CD14-positive monocyte (primary cell): ENCODE measurements at regions not wholly inside any gene's neighbourhood (a gene's known extent, or its start where the extent isn't known, plus 50 kb on each side); places are given as distances from the start of the nearest gene placed in this dataset.

Source experiments
- DNase-seq, 3 donors: peaks; one replicate each; pipeline ENCODE4 v3.0.0-alpha.2; 2011 to 2022
- H2AFZ ChIP-seq: 2 replicates; pipeline ENCODE4 v1.6.0; 2012; ENCODE audit warnings: mild to moderate bottlenecking, low read depth, low read length, inconsistent platforms; ENCODE audit not compliant: insufficient read depth, poor library complexity, severe bottlenecking
- H3K27ac ChIP-seq, 2 donors: 1 replicate in 1 of 2; 2 replicates in 1 of 2; pipeline ENCODE4 v1.5.1; 2012 to 2013; ENCODE audit warnings: low read length in 2 of 2, control low read depth in 1 of 2, inconsistent platforms in 1 of 2, low read depth in 1 of 2, mild to moderate bottlenecking in 1 of 2
- H3K27me3 ChIP-seq, 2 donors: one replicate each; pipeline versions ENCODE4 v1.6.0 to v1.6.1; 2011 to 2013; ENCODE audit warnings: low read length in 2 of 2; ENCODE audit not compliant: control insufficient read depth in 2 of 2, insufficient read depth in 2 of 2
- H3K36me3 ChIP-seq, 2 donors: replicated peaks in 1 of 2; 1 replicate in 1 of 2; 2 replicates in 1 of 2; pipeline versions ENCODE4 v1.5.1 to v1.6.1; 2012 to 2013; ENCODE audit warnings: low read length in 2 of 2, control low read depth in 1 of 2, inconsistent platforms in 1 of 2, mild to moderate bottlenecking in 1 of 2; ENCODE audit not compliant: insufficient read depth in 2 of 2, control insufficient read depth in 1 of 2
- H3K4me1 ChIP-seq, 2 donors: 1 replicate in 1 of 2; 2 replicates in 1 of 2; pipeline versions ENCODE4 v1.5.1 to v1.6.1; 2012 to 2013; ENCODE audit warnings: low read length in 2 of 2, control low read depth in 1 of 2, inconsistent platforms in 1 of 2, mild to moderate bottlenecking in 1 of 2, moderate library complexity in 1 of 2; ENCODE audit not compliant: insufficient read depth in 2 of 2, control insufficient read depth in 1 of 2
- H3K4me2 ChIP-seq: replicated peaks from 2 replicates; pipeline ENCODE3; 2012; ENCODE audit warnings: low read length, moderate library complexity, mild to moderate bottlenecking; ENCODE audit not compliant: poor library complexity, severe bottlenecking; ENCODE audit errors: extremely low read depth
- H3K4me3 ChIP-seq, 3 experiments: fragments of 200-600 bp in 1 of 3; sonication (generic) in 1 of 3; replicated peaks in 1 of 3; 1 replicate in 2 of 3; 2 replicates in 1 of 3; pipeline ENCODE4 v1.5.1; 2011 to 2013; ENCODE audit warnings: low read length in 3 of 3, mild to moderate bottlenecking in 3 of 3, control low read depth in 2 of 3, low read depth in 2 of 3, inconsistent platforms in 1 of 3, moderate library complexity in 1 of 3
- H3K79me2 ChIP-seq: 2 replicates; pipeline ENCODE4 v1.6.0; 2012; ENCODE audit warnings: mild to moderate bottlenecking, control low read depth, inconsistent platforms, low read length, moderate library complexity; ENCODE audit not compliant: insufficient read depth
- H3K9ac ChIP-seq: 2 replicates; pipeline ENCODE4 v1.6.0; 2017; ENCODE audit warnings: low read length, mild to moderate bottlenecking; ENCODE audit not compliant: insufficient read depth, poor library complexity, severe bottlenecking
- H3K9me3 ChIP-seq, 2 donors: replicated peaks in 1 of 2; 1 replicate in 1 of 2; 2 replicates in 1 of 2; pipeline versions ENCODE4 v1.5.1 to v1.6.1; 2012 to 2013; ENCODE audit warnings: low read length in 2 of 2, control low read depth in 1 of 2; ENCODE audit not compliant: control insufficient read depth in 1 of 2, insufficient read depth in 1 of 2
- H4K20me1 ChIP-seq: 2 replicates; pipeline ENCODE4 v1.6.0; 2012; ENCODE audit warnings: mild to moderate bottlenecking, low read length, control low read depth, moderate library complexity; ENCODE audit not compliant: insufficient read depth
- H3K27ac Mint-ChIP-seq, 7 donors: one replicate each; pipeline ENCODE4 v1.8.0; 2020; ENCODE audit warnings: mild to moderate bottlenecking in 7 of 7, mixed read lengths in 7 of 7, moderate library complexity in 6 of 7, inconsistent platforms in 2 of 7
- H3K27me3 Mint-ChIP-seq, 3 donors: one replicate each; pipeline ENCODE4 v1.8.0; 2021 to 2022; ENCODE audit warnings: low read depth in 3 of 3, mild to moderate bottlenecking in 3 of 3, mixed read lengths in 3 of 3, moderate library complexity in 3 of 3, inconsistent platforms in 1 of 3
- H3K36me3 Mint-ChIP-seq, 2 donors: one replicate each; pipeline ENCODE4 v1.8.0; 2020; ENCODE audit warnings: mixed read lengths in 2 of 2, inconsistent platforms in 1 of 2, mild to moderate bottlenecking in 1 of 2
- H3K4me1 Mint-ChIP-seq: one replicate; pipeline ENCODE4 v1.8.0; 2020; ENCODE audit warnings: mild to moderate bottlenecking, mixed read lengths
- H3K4me3 Mint-ChIP-seq, 2 donors: one replicate each; pipeline ENCODE4 v1.8.0; 2020; ENCODE audit warnings: mild to moderate bottlenecking in 2 of 2, mixed read lengths in 2 of 2, moderate library complexity in 1 of 2
- H3K9me3 Mint-ChIP-seq, 7 donors: one replicate each; pipeline ENCODE4 v1.8.0; 2020 to 2022; ENCODE audit warnings: mixed read lengths in 7 of 7, mild to moderate bottlenecking in 6 of 7, moderate library complexity in 6 of 7, inconsistent platforms in 2 of 7
- WGBS: methylation state at CpG from one replicate; pipeline ENCODE4 v1.1.5; 2013; ENCODE audit warnings: missing lambda C conversion rate; ENCODE audit not compliant: insufficient coverage; 5-methylcytosine and 5-hydroxymethylcytosine counted together
- intact Hi-C, 2 donors: fragments of 100-400 bp; cut with micrococcal nuclease; formaldehyde crosslinking; loops; one replicate each; pipeline versions ENCODE4 v1.15.0 to v1.15.1; 2023
- TF ChIP-seq, protein P1 (sequence below): fragments of 200-600 bp; IDR thresholded peaks from one replicate; pipeline ENCODE4 v1.8.0; 2022; ENCODE audit warnings: antibody characterized with exemption, mild to moderate bottlenecking

DNA sequence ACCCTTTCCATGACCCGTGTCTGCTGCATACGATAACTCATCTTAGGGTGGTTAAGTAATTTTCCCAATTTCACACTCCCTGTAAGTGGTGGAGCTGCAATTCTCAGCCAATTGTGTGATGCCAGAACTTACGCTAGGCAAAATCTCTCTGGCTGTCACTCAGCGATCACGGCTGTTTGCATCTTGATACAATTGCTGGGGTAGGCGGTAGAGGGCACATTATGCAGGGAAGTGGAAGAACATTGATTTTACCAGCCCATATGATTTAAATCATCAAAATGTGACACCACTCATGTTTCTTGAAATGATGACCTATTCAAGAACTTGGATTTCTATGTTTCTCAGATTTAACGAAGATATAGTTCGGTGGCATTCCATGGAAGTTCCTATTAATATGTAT, 108.7 kb upstream of the ADARB2 start:
- DNase-seq, result no peak
- H3K27ac ChIP-seq, result no peak overlapping the region
- Mint-ChIP-seq H3K27me3 (peaks cover 0 to 2% (median 0%) of the 10 kb centered on the region in 3 donors), H3K4me3 (no peak overlapping the region), H3K4me1 (no peaks in the 10 kb centered on the region), H3K9me3 (peaks cover 3 to 15% (median 12%) of the 10 kb centered on the region in 7 donors), H3K27ac (no peak overlapping the region), H3K36me3 (no peaks in the 10 kb centered on the region)
- H4K20me1 ChIP-seq, result no peaks in the 10 kb centered on the region
- no peak overlapping the region for H3K4me3 ChIP-seq
- TF ChIP-seq, protein P1, sequence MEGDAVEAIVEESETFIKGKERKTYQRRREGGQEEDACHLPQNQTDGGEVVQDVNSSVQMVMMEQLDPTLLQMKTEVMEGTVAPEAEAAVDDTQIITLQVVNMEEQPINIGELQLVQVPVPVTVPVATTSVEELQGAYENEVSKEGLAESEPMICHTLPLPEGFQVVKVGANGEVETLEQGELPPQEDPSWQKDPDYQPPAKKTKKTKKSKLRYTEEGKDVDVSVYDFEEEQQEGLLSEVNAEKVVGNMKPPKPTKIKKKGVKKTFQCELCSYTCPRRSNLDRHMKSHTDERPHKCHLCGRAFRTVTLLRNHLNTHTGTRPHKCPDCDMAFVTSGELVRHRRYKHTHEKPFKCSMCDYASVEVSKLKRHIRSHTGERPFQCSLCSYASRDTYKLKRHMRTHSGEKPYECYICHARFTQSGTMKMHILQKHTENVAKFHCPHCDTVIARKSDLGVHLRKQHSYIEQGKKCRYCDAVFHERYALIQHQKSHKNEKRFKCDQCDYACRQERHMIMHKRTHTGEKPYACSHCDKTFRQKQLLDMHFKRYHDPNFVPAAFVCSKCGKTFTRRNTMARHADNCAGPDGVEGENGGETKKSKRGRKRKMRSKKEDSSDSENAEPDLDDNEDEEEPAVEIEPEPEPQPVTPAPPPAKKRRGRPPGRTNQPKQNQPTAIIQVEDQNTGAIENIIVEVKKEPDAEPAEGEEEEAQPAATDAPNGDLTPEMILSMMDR, result no peak
- intact Hi-C loops, result no loop called here
- H3K79me2 ChIP-seq, result no peaks in the 10 kb centered on the region
- H3K9me3 ChIP-seq, result peaks cover 12 to 22% of the 10 kb centered on the region in 2 donors
- no CpG with 5 or more reads among the region's 8 CpGs for WGBS
- no peak overlapping the region for H3K4me2 ChIP-seq
- no peaks in the 10 kb centered on the region for H3K4me1 ChIP-seq
- no peak overlapping the region for H2AFZ ChIP-seq
- H3K9ac ChIP-seq, result no peak overlapping the region
- H3K27me3 ChIP-seq, result no peaks in the 10 kb centered on the region
- H3K36me3 ChIP-seq, result no peaks in the 10 kb centered on the region

DNA sequence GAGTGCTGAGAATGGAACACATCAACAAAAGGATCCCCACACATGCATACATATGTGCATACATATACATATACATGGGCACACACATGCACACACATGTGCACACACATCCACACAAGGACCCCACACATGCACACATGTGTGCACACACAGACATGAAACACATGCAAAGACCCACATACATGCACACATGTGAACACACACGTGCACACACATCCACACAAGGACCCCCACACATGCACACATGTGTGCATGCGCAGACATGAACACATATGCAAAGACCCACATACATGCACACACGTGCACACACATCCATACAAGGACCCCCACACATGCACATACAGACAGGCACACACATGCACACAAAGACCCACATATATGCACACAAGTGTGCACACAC, 104.4 kb upstream of the ADARB2 start:
- Mint-ChIP-seq H3K4me1 (no peaks in the 10 kb centered on the region), H3K27ac (no peak overlapping the region), H3K4me3 (no peak overlapping the region), H3K27me3 (peaks cover 0 to 2% (median 0%) of the 10 kb centered on the region in 3 donors), H3K36me3 (no peaks in the 10 kb centered on the region), H3K9me3 (peaks cover 3 to 12% (median 6%) of the 10 kb centered on the region in 7 donors)
- H3K4me3 ChIP-seq, result no peak overlapping the region
- H3K9ac ChIP-seq, result no peak overlapping the region
- no peaks in the 10 kb centered on the region for H3K36me3 ChIP-seq
- intact Hi-C loops, result no loop called here
- WGBS, result 100% methylated on average over 3 of the region's 3 CpGs
- H3K4me1 ChIP-seq, result no peaks in the 10 kb centered on the region
- H3K27me3 ChIP-seq, result no peaks in the 10 kb centered on the region
- no peak for DNase-seq
- H3K9me3 ChIP-seq, result peaks cover 2 to 7% of the 10 kb centered on the region in 2 donors
- no peaks in the 10 kb centered on the region for H3K79me2 ChIP-seq
- H3K4me2 ChIP-seq, result no peak overlapping the region
- H2AFZ ChIP-seq, result no peak overlapping the region
- no peak overlapping the region for H3K27ac ChIP-seq
- TF ChIP-seq, protein P1, result no peak
- H4K20me1 ChIP-seq, result no peaks in the 10 kb centered on the region
